ENCODE measurements at regions not wholly inside any gene's neighbourhood (a gene's known extent, or its start where the extent isn't known, plus 50 kb on each side); places are given as distances from the start of the nearest gene placed in this dataset.

DNA sequence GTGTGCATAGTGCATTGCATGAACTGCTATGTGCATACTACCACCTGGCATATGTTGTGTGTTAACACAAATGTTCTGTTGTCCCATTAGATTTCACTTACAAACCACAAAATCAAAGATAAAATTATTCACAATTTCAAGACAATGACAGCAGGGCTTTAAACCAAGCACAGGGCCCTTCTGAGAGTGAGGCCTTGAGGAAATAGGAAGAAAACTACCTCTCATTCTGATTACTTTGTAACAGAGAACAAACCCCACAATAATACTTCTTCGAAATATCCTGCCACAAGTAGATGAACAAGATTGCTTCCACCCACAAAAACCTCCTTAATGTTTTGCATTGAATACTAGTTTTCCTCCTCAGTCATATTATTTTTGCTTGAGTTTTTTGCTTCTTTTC, 85.5 kb upstream of the SPANXB1 start:
- Mint-ChIP-seq H3K9me3 (no peaks in the 10 kb centered on the region), H3K36me3 (ENCODE audit: low read depth) (no peaks in the 10 kb centered on the region), H3K4me1 (ENCODE audit: low read depth) (peaks cover 8% of the 10 kb centered on the region), H3K27me3 (no peaks in the 10 kb centered on the region), H3K4me3 (no peak overlapping the region), H3K27ac (no peak overlapping the region)
- no peak for DNase-seq
- POLR2A ChIA-PET: no interaction called here
- no peak for ATAC-seq
- TF ChIP-seq, protein P1, sequence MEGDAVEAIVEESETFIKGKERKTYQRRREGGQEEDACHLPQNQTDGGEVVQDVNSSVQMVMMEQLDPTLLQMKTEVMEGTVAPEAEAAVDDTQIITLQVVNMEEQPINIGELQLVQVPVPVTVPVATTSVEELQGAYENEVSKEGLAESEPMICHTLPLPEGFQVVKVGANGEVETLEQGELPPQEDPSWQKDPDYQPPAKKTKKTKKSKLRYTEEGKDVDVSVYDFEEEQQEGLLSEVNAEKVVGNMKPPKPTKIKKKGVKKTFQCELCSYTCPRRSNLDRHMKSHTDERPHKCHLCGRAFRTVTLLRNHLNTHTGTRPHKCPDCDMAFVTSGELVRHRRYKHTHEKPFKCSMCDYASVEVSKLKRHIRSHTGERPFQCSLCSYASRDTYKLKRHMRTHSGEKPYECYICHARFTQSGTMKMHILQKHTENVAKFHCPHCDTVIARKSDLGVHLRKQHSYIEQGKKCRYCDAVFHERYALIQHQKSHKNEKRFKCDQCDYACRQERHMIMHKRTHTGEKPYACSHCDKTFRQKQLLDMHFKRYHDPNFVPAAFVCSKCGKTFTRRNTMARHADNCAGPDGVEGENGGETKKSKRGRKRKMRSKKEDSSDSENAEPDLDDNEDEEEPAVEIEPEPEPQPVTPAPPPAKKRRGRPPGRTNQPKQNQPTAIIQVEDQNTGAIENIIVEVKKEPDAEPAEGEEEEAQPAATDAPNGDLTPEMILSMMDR (IDR thresholded peaks at IDR 0.05): no peak
- intact Hi-C loops (cut with micrococcal nuclease): no loop called here
- CTCF ChIA-PET: no interaction called here

DNA sequence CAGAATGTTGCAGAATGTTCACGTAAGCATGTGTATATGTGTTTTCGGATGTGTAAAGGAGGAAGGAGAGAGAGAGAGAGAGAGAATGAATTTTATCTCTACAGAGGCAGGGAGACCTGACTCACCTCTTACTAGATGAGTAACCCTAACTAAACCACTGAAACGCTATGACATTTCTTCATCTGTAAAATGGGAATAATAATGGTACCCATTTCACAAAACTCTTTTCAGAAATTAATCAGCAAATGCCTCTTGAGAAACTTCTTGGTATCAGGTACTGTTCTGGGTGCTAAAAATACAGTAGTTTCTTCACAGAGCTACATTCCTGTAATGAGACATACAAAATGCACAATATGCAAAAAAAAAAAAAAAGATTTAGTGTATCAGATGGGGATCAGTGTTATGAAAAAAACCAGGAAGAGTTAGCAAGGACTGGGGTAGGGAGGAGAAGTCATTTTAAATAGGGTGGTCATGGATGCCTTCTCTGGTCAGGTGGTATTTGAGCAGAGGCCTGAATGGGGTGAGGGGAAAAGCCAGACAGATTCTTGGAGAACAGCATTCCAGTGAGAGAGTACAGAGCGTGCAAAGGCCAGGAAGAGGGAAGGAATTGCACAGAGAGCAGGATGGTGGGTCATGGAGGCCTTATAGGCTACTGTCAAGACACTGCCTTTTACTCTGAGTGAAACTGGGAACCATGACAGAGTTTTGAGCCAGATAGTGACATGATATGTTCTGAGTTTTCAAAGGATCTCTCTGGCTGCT, 84.9 kb upstream of the SPANXB1 start:
- no peaks in the 10 kb centered on the region for H3K36me3 Mint-ChIP-seq (ENCODE audit: low read depth)
- DNase-seq: no peak
- peak; percentile 58 for ATAC-seq
- peaks cover 8% of the 10 kb centered on the region for H3K4me1 Mint-ChIP-seq (ENCODE audit: low read depth)
- H3K4me3 Mint-ChIP-seq: no peak overlapping the region
- ChIA-PET POLR2A (no interaction called here), CTCF (interaction anchor here (0.6 kb wide), 1 partner anchor 205 kb away, joined by 3 read pairs; no protein-coding TSS in a partner anchor)
- TF ChIP-seq, protein P1 (IDR thresholded peaks at IDR 0.05): no peak
- H3K27me3 Mint-ChIP-seq: no peaks in the 10 kb centered on the region
- no peak overlapping the region for H3K27ac Mint-ChIP-seq
- H3K9me3 Mint-ChIP-seq: no peaks in the 10 kb centered on the region
- intact Hi-C loops (cut with micrococcal nuclease): no loop called here

DNA sequence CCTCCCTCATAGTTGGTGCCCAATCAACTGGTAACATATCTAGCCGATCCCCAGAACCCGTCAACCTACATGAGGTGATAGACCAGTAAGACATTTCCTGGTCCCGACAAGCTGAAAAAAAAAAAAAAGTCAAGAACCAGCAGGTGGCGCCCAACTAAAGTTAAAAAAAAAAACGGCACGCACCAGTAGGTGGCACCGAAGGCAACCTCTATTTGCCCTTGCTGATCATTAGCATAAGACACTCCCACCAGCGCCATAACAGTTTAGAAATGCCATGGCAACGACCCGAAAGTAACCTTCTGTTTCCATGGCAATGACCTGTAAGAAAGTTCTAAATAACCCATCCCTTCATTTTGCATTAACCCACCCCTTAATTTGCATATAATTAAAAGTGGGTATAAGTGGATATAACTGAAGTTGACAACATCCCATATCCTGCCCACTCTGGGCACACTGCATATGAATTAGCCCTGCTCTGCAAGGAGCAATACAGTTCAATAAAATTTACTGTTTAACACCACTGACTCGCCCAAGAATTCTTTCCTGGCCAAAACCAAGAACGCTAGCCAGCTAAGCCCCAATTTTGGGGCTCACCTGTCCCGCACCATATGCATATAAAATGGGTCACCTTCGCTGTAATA, 83.9 kb upstream of the SPANXB1 start:
- POLR2A ChIA-PET: no interaction called here
- CTCF ChIA-PET: interaction anchor here (0.6 to 0.9 kb wide), 2 partner anchors 206 to 360 kb away, joined by 3 read pairs; no protein-coding TSS in a partner anchor
- peak; percentile 44 for DNase-seq
- TF ChIP-seq, protein P1 (IDR thresholded peaks at IDR 0.05): peak; percentile 50
- intact Hi-C loops (cut with micrococcal nuclease): no loop called here
- Mint-ChIP-seq H3K4me1 (ENCODE audit: low read depth) (peaks cover 8% of the 10 kb centered on the region), H3K4me3 (no peak overlapping the region), H3K27me3 (no peaks in the 10 kb centered on the region), H3K9me3 (no peaks in the 10 kb centered on the region), H3K27ac (no peak overlapping the region), H3K36me3 (ENCODE audit: low read depth) (no peaks in the 10 kb centered on the region)
- peak; percentile 65 for ATAC-seq

GRCh38 chrX:140920416-140920815, 82.0 kb upstream of the SPANXB1 start:
- ChIA-PET CTCF (interaction anchor here (0.7 kb wide), 1 partner anchor 357 kb away, joined by 3 read pairs; no protein-coding TSS in a partner anchor), POLR2A (no interaction called here)
- H3K27me3 Mint-ChIP-seq: no peaks in the 10 kb centered on the region
- peaks cover 8% of the 10 kb centered on the region for H3K4me1 Mint-ChIP-seq (ENCODE audit: low read depth)
- no peaks in the 10 kb centered on the region for H3K9me3 Mint-ChIP-seq
- ATAC-seq (no peak), DNase-seq (no peak)
- TF ChIP-seq, protein P1 (IDR thresholded peaks at IDR 0.05): no peak
- no peak overlapping the region for H3K27ac Mint-ChIP-seq
- H3K4me3 Mint-ChIP-seq: no peak overlapping the region
- no peaks in the 10 kb centered on the region for H3K36me3 Mint-ChIP-seq (ENCODE audit: low read depth)
- intact Hi-C loops (cut with micrococcal nuclease): no loop called here

DNA sequence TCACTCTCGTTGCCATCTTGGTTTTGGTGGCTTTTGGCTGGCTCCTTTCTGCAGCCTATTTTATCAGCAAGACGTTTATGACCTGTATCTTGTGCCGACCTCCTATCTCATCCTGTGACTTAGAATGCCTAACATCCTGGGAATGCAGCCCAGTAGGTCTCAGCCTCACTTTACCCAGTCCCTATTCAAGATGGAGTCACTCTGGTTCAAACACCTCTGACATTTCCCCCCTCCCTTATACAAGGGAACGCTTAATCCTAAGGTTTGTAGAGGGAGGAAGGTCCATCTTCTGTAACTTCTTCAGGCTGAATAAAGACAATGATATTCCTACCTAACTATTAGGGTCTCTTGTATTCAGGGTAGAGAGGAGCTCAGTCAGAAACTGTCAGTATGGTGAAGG, 79.3 kb upstream of the SPANXB1 start:
- Mint-ChIP-seq H3K4me1 (ENCODE audit: low read depth) (peaks cover 1% of the 10 kb centered on the region), H3K27ac (no peak overlapping the region), H3K36me3 (ENCODE audit: low read depth) (no peaks in the 10 kb centered on the region), H3K27me3 (no peaks in the 10 kb centered on the region), H3K9me3 (no peaks in the 10 kb centered on the region), H3K4me3 (no peak overlapping the region)
- TF ChIP-seq, protein P1 (IDR thresholded peaks at IDR 0.05): no peak
- DNase-seq (no peak), ATAC-seq (no peak)
- ChIA-PET POLR2A (no interaction called here), CTCF (no interaction called here)
- intact Hi-C loops (cut with micrococcal nuclease): no loop called here

Data from activated CD8-positive, alpha-beta T cell treated with anti-CD3 and anti-CD28 coated beads for 36 hours (primary cell).